ENCODE measurements at regions not wholly inside any gene's neighbourhood (a gene's known extent, or its start where the extent isn't known, plus 50 kb on each side); places are given as distances from the start of the nearest gene placed in this dataset.

DNA sequence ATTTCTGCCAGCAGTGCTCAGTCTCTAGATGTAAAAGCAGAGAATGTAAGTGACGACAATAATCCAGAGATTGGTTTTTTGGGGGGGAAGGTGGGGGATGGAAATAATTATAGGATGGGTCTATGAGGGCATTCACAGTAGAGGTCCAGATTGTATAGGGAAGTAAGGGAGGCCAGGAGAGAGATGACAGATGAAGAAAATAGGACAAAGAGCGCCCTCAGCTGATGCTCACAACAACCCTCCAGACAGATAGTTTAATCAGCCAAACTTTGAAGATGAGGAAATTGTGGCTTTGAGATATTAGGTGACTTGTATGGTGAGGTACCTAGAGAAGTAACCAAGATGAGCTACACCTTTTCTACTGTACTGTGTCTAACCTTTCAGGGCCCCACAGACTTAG is 137.9 kb downstream of the MAGEB17 start:
- TF ChIP-seq, protein P1, sequence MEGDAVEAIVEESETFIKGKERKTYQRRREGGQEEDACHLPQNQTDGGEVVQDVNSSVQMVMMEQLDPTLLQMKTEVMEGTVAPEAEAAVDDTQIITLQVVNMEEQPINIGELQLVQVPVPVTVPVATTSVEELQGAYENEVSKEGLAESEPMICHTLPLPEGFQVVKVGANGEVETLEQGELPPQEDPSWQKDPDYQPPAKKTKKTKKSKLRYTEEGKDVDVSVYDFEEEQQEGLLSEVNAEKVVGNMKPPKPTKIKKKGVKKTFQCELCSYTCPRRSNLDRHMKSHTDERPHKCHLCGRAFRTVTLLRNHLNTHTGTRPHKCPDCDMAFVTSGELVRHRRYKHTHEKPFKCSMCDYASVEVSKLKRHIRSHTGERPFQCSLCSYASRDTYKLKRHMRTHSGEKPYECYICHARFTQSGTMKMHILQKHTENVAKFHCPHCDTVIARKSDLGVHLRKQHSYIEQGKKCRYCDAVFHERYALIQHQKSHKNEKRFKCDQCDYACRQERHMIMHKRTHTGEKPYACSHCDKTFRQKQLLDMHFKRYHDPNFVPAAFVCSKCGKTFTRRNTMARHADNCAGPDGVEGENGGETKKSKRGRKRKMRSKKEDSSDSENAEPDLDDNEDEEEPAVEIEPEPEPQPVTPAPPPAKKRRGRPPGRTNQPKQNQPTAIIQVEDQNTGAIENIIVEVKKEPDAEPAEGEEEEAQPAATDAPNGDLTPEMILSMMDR (IDR thresholded peaks at IDR 0.05), result no peak
- no peak for TF ChIP-seq POLR2A (IDR thresholded peaks at IDR 0.05)
